Naive thymus-derived CD4-positive, alpha-beta T cell (primary cell): ENCODE measurements at regions not wholly inside any gene's neighbourhood (a gene's known extent, or its start where the extent isn't known, plus 50 kb on each side); places are given as distances from the start of the nearest gene placed in this dataset.
A peak's percentile ranks its signal among the peaks of the same experiment; 100 is the strongest.
"Not testable (repeated sequence)": the region's sequence is repeated elsewhere in the genome, so short reads cannot be mapped to it uniquely, and the experiment has no call there.

Experiments used
- ATAC-seq: fragments of 150-1000 bp; cut with Tn5 transposase; 2 replicates; pipeline ENCODE4 v1.10.0; 2021; ENCODE audit warnings: mild to moderate bottlenecking, moderate library complexity
- CTCF ChIA-PET: fragments of 350-600 bp; sonication (Branson Sonifier 250); formaldehyde crosslinking; loops from one replicate; lab custom pipeline; 2021; ENCODE audit warnings: antibody characterized with exemption; lab: Charles Lee
- POLR2A ChIA-PET: fragments of 350-600 bp; sonication (Branson Sonifier 250); formaldehyde crosslinking; loops from one replicate; lab custom pipeline; 2021; ENCODE audit warnings: antibody characterized with exemption, inconsistent platforms; lab: Charles Lee
- DNase-seq, 9 donors: peaks; one replicate each; pipeline versions ENCODE4 v3.0.0 to v3.0.0-alpha.2; 2020 to 2022; ENCODE audit warnings: mixed read lengths in 1 of 9
- H3K27ac ChIP-seq: one replicate; pipeline ENCODE4 v1.7.0; 2013; ENCODE audit warnings: mild to moderate bottlenecking, low read depth, low read length, moderate library complexity
- H3K27me3 ChIP-seq, 2 donors: one replicate each; pipeline ENCODE4 v1.7.0; 2013; ENCODE audit warnings: low read length in 2 of 2, mild to moderate bottlenecking in 2 of 2, moderate library complexity in 2 of 2; ENCODE audit not compliant: control insufficient read depth in 2 of 2, insufficient read depth in 2 of 2
- H3K36me3 ChIP-seq, 3 experiments: 1 replicate in 2 of 3; 2 replicates in 1 of 3; pipeline ENCODE4 v1.7.0; 2013; ENCODE audit warnings: low read length in 3 of 3, mild to moderate bottlenecking in 3 of 3, moderate library complexity in 1 of 3; ENCODE audit not compliant: insufficient read depth in 3 of 3, control insufficient read depth in 2 of 3
- H3K4me1 ChIP-seq, 2 donors: one replicate each; pipeline ENCODE4 v1.7.0; 2013; ENCODE audit warnings: low read length in 2 of 2, mild to moderate bottlenecking in 2 of 2, moderate library complexity in 1 of 2; ENCODE audit not compliant: control insufficient read depth in 2 of 2, insufficient read depth in 2 of 2
- H3K4me3 ChIP-seq: 2 replicates; pipeline ENCODE4 v1.7.0; 2013; ENCODE audit warnings: mild to moderate bottlenecking, low read length
- H3K9me3 ChIP-seq, 3 experiments: 1 replicate in 2 of 3; 2 replicates in 1 of 3; pipeline ENCODE4 v1.7.0; 2013; ENCODE audit warnings: low read length in 3 of 3; ENCODE audit not compliant: control insufficient read depth in 2 of 3
- H3K27ac Mint-ChIP-seq, 9 donors: one replicate each; pipeline ENCODE4 v1.8.0; 2020 to 2022; ENCODE audit warnings: mixed read lengths in 9 of 9, mild to moderate bottlenecking in 8 of 9, moderate library complexity in 5 of 9, inconsistent platforms in 2 of 9
- H3K27me3 Mint-ChIP-seq, 5 donors: one replicate each; pipeline ENCODE4 v1.8.0; 2021 to 2022; ENCODE audit warnings: mixed read lengths in 5 of 5, mild to moderate bottlenecking in 1 of 5
- H3K36me3 Mint-ChIP-seq, 5 donors: one replicate each; pipeline ENCODE4 v1.8.0; 2020 to 2022; ENCODE audit warnings: mixed read lengths in 5 of 5, mild to moderate bottlenecking in 3 of 5, inconsistent platforms in 1 of 5
- H3K4me1 Mint-ChIP-seq, 7 donors: one replicate each; pipeline ENCODE4 v1.8.0; 2020 to 2022; ENCODE audit warnings: mixed read lengths in 7 of 7, mild to moderate bottlenecking in 3 of 7, inconsistent platforms in 1 of 7
- H3K4me3 Mint-ChIP-seq, 10 donors: one replicate each; pipeline ENCODE4 v1.8.0; 2020 to 2022; ENCODE audit warnings: mild to moderate bottlenecking in 10 of 10, mixed read lengths in 10 of 10, moderate library complexity in 6 of 10, inconsistent platforms in 2 of 10
- H3K9me3 Mint-ChIP-seq, 11 donors: one replicate each; pipeline ENCODE4 v1.8.0; 2020 to 2022; ENCODE audit warnings: mixed read lengths in 11 of 11, mild to moderate bottlenecking in 4 of 11, inconsistent platforms in 1 of 11, moderate library complexity in 1 of 11
- intact Hi-C, 2 donors: fragments of 100-400 bp; cut with micrococcal nuclease; formaldehyde crosslinking; loops; one replicate each; pipeline ENCODE4 v1.15.1; 2023

DNA sequence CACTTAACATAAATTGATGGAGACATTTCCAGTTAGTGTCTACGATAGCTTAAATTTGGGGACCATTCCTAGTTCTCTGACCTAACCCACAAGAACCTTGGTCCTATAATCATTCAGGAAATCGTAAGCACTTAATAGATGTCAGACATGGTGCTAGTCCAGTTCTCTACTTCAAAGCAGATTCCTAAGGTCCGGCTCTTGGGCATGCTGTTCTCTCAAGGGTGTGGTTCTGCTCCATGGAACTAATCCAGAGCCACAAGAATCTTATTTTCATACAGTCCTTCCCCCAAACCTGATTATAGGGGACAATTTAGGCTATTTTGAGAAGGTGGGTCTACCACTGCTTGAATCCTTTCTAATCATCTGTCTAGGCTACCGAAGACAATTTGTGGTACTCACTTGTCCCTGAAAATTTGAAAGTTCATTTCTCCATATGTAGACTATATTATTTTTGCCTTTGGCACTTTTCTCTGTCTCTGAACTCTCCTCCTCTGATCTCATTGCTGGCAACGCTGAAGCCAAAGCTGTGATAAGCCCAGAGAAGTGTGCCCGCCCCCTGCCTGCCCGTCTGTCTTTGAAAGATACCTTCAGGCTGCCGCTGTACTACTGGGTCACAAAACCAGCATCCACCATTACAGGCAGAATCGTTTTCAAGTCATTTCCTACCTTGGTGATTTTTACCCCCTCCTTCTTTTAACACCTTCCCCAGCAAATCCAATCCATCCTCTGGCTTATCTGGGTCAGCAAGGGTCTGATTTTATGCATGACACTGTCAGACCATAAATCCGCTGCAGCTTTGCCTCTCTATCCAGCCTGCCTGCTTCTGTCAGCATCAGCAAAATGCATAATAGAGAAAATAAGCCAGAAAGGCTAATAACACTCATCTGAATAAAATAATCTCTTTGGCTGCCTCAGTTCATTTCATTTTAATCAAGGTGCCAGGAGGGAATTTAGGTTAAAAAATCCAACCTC, 132.8 kb downstream of the SRGAP2 start:
- intact Hi-C loops, H3K4me1 ChIP-seq, DNase-seq, CTCF ChIA-PET, ATAC-seq, H3K4me3 Mint-ChIP-seq, H3K36me3 ChIP-seq, H3K4me1 Mint-ChIP-seq, H3K27ac Mint-ChIP-seq, H3K9me3 Mint-ChIP-seq, H3K27me3 ChIP-seq, H3K36me3 Mint-ChIP-seq, H3K4me3 ChIP-seq, H3K27ac ChIP-seq, H3K9me3 ChIP-seq, POLR2A ChIA-PET, H3K27me3 Mint-ChIP-seq: not testable (repeated sequence)

DNA sequence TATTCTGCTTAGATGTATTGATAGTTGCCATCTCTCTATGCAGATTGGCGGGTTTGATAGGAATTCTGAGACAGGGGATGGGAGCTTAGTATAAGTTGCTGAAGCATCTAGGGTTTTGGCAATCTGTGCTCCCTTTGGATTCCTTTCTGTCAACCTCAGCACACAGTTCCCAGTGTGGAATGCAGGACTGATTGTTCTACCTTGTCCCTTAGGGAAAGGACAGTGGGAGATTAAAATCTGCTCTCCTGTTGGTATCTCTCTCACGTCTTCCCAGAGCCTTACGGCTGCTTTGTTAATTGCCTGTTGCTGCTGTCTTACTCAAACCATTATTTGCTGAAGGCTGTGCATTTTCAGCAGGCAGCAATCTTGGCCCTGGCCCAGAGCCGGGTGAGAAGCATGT, 133.3 kb upstream of the IKBKE start:
- H3K4me3 ChIP-seq, H3K4me1 ChIP-seq, H3K27ac ChIP-seq, H3K27me3 Mint-ChIP-seq, H3K27me3 ChIP-seq, POLR2A ChIA-PET, H3K9me3 ChIP-seq, H3K4me1 Mint-ChIP-seq, H3K36me3 ChIP-seq, H3K9me3 Mint-ChIP-seq, H3K36me3 Mint-ChIP-seq, CTCF ChIA-PET, intact Hi-C loops, H3K4me3 Mint-ChIP-seq, DNase-seq, ATAC-seq, H3K27ac Mint-ChIP-seq: not testable (repeated sequence)

- H3K27me3 ChIP-seq, H3K36me3 Mint-ChIP-seq, H3K4me1 Mint-ChIP-seq, H3K27ac Mint-ChIP-seq, POLR2A ChIA-PET, H3K36me3 ChIP-seq, ATAC-seq, H3K27me3 Mint-ChIP-seq, H3K4me1 ChIP-seq, H3K9me3 Mint-ChIP-seq, CTCF ChIA-PET, H3K27ac ChIP-seq, DNase-seq, H3K4me3 ChIP-seq, H3K4me3 Mint-ChIP-seq, intact Hi-C loops, H3K9me3 ChIP-seq: not testable (repeated sequence)
Measured at GRCh38 chr1:206350493-206351275, 119.6 kb upstream of the IKBKE start.

GRCh38 chr1:206351276-206352052, 118.8 kb upstream of the IKBKE start:
- DNase-seq, ATAC-seq, H3K36me3 Mint-ChIP-seq, CTCF ChIA-PET, H3K27ac Mint-ChIP-seq, H3K4me1 ChIP-seq, H3K27ac ChIP-seq, H3K4me1 Mint-ChIP-seq, POLR2A ChIA-PET, H3K36me3 ChIP-seq, intact Hi-C loops, H3K27me3 Mint-ChIP-seq, H3K27me3 ChIP-seq, H3K4me3 ChIP-seq, H3K9me3 Mint-ChIP-seq, H3K9me3 ChIP-seq, H3K4me3 Mint-ChIP-seq: not testable (repeated sequence)

DNA sequence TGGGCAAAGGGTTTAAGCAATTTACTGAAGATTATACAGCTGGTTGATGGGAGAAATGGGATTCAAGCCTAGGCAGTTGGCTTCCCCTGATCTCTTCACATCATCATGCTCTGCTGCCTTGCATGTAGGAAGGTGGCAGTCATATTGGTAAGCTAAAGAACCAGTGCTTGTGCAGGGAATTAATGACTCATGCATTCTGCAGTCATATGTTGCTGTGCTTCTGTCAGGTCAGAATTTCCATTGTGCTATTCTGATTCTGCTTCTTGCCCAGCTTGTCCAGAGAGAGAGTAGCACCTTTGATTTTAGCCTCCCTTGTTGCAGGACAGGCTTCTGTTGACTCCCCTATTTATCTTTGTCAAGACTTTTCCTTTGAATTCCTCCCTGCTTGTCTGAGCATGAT, 114.0 kb upstream of the IKBKE start:
- H3K9me3 Mint-ChIP-seq, H3K27ac ChIP-seq, H3K9me3 ChIP-seq, H3K4me1 ChIP-seq, intact Hi-C loops, H3K4me3 ChIP-seq, H3K36me3 Mint-ChIP-seq, H3K27me3 Mint-ChIP-seq, H3K27me3 ChIP-seq, CTCF ChIA-PET, H3K4me3 Mint-ChIP-seq, H3K36me3 ChIP-seq, POLR2A ChIA-PET: not testable (repeated sequence)
- peaks cover 0 to 14% (median 0%) of the 10 kb centered on the region in 7 donors for H3K4me1 Mint-ChIP-seq
- ATAC-seq (peak; percentile 29), DNase-seq (peak in 1 of 9 donors; percentile 29)
- peak overlapping the region in 1 of 9 donors; percentile 73 for H3K27ac Mint-ChIP-seq

DNA sequence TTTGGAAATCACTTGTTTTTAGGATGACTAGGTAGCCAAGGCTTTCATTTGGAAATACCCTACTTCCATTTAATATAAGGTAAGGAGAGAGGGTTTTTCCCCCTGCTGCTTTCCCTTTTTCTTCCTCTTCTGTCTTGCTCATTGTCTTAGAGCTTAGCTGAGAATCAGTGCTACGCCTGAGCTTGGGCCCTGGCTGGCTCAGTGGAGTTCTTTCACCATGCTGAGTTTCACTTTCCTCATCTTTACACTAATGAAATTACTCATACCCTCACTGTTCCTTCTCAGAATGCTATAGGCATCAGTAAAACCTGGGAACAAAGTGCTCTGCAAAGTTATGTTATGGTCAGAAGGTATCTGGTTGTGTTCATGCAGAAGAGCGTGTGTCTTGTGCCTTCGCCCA, 112.3 kb upstream of the IKBKE start:
- POLR2A ChIA-PET, H3K9me3 ChIP-seq, H3K27me3 Mint-ChIP-seq, H3K27ac ChIP-seq, H3K4me3 ChIP-seq, H3K36me3 ChIP-seq, intact Hi-C loops, H3K9me3 Mint-ChIP-seq, H3K36me3 Mint-ChIP-seq, H3K4me1 ChIP-seq, H3K27me3 ChIP-seq: not testable (repeated sequence)
- peak in 1 of 9 donors; percentile 57 for DNase-seq
- peak; percentile 81 for ATAC-seq
- H3K4me1 Mint-ChIP-seq: peaks cover 0 to 17% (median 0%) of the 10 kb centered on the region in 7 donors
- CTCF ChIA-PET: interaction anchor here (0.6 kb wide), 1 partner anchor 74 kb away, joined by 5 read pairs; no protein-coding TSS in a partner anchor
- H3K4me3 Mint-ChIP-seq: peak overlapping the region in 1 of 10 donors; percentile 82
- peak overlapping the region in 1 of 9 donors; percentile 83 for H3K27ac Mint-ChIP-seq
